ENCODE measurements at regions not wholly inside any gene's neighbourhood (a gene's known extent, or its start where the extent isn't known, plus 50 kb on each side); places are given as distances from the start of the nearest gene placed in this dataset.

- no peak for DNase-seq (ENCODE audit: low read depth, low spot score)
These were observed 107.1 kb upstream of the TSHZ2 start for GRCh38 chr20:52864916-52865605.

DNA sequence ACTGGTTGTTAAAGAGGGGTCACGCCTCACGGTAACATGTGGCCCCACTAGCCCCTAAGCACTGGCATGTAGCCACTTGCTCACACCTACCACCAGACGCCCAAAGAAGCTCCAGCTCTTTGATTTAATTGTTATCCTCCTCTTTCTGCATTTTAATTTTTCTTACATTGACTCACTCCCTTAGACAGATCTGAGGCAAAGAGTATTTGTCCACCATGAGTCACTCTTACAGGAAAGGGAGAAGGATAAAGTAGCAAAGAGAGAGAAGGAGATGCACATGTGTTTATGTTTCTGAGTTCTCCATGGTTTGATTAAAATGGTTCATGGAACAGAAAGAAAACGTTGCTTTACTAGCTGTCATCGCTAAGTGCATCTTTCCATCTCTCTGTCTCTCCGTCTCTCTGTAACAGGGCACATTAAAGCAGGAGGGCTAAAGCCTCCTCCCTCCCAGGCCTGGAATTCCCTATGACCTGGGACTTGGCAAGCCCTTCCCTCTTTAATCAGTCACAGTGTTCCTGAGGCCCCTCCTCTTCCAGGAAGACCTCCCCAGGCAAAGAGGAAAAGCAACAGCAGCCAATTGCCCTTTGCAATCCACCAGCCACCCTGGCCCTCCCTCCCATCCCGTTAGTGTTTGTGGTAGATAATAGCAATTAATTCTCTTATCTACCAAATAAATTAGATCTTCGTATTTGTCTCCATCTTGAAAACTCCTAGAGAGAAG, 112.8 kb upstream of the TSHZ2 start:
- no peak for DNase-seq (ENCODE audit: low read depth, low spot score)

GRCh38 chr20:52852714-52853113, 119.4 kb upstream of the TSHZ2 start:
- no peak for DNase-seq (ENCODE audit: low read depth, low spot score)

DNA sequence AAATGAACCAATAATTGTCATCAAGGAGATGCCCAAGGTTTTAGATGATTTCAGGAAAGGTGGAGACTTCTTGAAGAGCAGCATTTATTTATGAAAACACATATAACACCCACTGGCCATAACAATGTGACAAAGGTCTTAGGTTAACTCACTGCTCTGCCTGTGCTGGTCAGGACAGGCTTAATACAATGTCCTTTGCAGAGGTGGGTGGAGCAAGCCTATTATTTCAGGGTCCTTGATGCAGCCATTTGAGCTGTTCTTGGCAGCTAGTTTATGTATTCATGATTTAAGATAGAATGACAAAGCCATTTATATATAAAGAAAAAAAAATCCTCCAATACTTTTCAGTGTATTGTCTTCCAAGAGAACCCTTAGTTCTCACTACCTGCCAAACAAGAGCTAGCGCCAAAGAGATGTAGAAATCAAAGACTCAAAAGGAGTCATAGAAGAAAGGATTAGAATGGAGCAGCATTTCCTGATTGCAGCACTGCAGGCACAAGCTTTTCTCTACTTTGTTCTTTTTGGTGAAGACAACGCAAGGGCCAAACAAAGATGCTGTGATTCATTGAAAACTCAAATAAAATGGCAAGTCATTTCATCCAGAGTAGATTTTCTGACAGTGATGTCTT, 124.3 kb upstream of the TSHZ2 start:
- no peak for DNase-seq (ENCODE audit: low read depth, low spot score)

DNA sequence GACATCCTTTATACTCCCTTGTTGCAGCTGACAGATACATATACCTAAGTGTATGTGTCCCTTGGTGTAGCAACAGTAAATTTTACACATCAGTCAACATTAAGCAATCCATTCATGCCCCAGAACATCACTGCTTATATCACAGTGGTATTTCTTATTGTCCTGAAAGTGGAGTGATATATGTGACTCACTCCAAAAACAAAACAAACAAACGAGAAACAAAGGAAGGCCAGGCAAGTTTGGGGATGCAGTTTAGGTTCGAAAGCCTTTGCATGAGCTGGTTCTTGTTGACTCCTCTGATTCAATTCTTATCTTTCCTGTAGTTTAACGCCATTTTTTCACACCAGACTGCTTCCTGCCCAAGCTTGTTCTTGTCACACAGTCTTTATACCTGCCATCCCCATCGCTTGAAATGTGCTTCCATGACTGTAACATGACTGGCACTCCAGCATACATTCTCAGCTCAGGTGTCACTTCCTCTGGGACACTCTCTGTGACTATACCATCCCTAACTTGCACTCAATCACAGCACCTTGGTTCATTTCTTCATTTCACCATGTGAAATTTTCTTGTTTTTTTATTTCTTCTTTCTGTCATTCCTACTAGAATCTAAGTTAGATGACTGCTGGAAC, 125.0 kb upstream of the TSHZ2 start:
- no peak for DNase-seq (ENCODE audit: low read depth, low spot score)

DNA sequence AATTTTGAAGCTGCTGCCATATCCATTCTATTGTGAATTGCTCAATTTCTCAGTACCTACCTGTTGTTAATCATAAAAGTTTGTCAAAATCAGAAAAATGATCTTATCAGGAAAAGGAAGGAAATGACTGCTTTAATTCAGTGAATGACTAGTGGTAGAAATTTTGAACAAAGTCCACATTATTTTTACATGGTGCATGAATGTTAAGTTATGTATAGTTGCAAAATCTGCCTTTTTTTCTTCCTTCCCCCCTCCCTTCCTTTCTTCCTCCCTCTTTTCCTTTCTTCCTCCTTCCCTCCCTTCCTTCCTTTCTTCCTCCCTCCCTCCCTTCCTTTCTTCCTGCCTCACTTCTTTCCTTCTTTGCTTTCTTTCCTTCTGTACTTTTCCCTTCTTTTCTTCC, 127.1 kb upstream of the TSHZ2 start:
- DNase-seq (ENCODE audit: low read depth, low spot score): no peak

GRCh38 chr20:52843425-52843824, 128.7 kb upstream of the TSHZ2 start:
- no peak for DNase-seq (ENCODE audit: low read depth, low spot score)

- no peak for DNase-seq (ENCODE audit: low read depth, low spot score)
These were observed 131.2 kb upstream of the TSHZ2 start for GRCh38 chr20:52841003-52841402.

DNA sequence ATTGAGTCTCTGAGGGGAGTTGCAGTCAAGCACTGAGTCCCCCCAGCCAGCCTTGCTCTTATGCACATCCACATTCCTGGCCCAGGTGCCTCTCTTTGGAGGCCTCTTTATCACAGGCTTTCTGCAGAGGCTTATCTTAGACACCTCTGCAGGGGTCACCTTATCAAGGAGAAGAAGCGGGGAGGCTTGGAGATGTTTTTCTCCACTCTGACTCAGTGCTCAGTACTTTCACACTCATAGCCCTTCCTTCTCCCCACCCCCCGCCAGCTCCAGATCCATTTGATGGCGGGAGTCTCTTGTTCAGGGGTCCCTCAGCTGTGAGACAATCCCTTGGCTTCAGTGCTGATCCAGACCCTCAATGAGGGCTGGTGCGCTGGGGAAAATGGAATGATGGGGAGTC, 132.1 kb upstream of the TSHZ2 start:
- no peak for DNase-seq (ENCODE audit: low read depth, low spot score)

GRCh38 chr20:52838510-52839241, 133.5 kb upstream of the TSHZ2 start:
- no peak for DNase-seq (ENCODE audit: low read depth, low spot score)

DNA sequence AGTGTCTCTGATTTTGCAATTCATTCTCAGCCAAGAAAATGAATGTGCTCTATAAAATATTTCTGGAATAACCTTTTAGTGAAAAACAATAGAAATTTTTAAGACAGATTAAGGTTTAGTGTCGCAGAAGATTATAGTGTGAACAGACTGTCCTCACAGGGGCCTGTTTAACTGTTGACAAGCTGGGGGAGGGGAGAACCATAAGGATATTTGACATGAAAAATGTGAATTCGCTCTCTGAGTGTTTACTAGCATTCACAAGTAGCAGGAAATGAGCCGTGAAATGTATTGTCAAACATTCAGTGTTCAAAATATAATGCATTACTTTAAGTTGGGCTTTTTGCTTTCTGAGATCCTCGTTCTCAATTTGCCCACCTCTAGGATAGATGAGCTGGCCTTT, 134.8 kb upstream of the TSHZ2 start:
- DNase-seq (ENCODE audit: low read depth, low spot score): no peak

GRCh38 chr20:52833901-52834300, 138.3 kb upstream of the TSHZ2 start:
- DNase-seq (ENCODE audit: low read depth, low spot score): no peak

GRCh38 chr20:52832151-52832774, 139.9 kb upstream of the TSHZ2 start:
- DNase-seq (ENCODE audit: low read depth, low spot score): no peak

- no peak for DNase-seq (ENCODE audit: low read depth, low spot score)
These were observed 141.6 kb upstream of the TSHZ2 start for GRCh38 chr20:52830598-52830997.

DNA sequence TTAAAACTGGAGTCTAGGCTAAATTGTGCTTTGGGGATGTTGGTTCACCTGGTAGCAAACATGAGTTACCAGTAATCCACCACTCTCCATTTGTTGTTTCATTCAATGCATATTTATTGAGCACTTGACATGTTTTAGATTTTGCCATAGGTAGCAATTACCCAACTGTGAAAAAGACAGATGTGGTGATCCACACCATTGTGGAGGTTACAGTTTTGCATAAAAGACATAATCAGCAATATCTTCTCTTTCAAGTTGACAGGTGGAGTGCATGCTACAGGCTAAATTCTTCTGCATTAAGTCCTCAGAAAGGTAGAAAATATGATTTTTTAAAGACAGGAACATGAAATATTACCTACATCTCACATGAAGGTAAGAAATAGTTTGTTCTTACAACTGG, 143.0 kb upstream of the TSHZ2 start:
- DNase-seq (ENCODE audit: low read depth, low spot score): no peak

GRCh38 chr20:52828199-52828598, 144.0 kb upstream of the TSHZ2 start:
- DNase-seq (ENCODE audit: low read depth, low spot score): no peak

DNA sequence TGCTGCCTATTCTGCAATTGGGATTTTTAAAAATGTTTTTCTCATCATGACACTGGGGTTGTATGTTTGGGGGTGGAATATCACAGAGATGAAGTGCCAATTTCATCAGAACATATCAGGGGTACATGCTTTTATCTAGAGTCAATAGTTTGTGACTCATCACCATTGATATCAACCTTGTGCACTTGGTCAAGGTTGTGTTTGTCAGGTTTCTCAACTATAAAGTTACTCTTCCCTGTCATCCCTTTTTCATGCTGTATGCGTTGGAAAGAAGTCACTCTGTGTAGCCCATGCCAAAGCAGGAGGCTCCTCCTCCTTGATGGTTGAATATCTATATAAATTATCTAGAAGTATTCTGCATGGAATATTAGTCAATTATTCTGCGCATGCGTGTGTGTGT, 145.4 kb upstream of the TSHZ2 start:
- no peak for DNase-seq (ENCODE audit: low read depth, low spot score)

GRCh38 chr20:52826321-52826720, 145.8 kb upstream of the TSHZ2 start:
- no peak for DNase-seq (ENCODE audit: low read depth, low spot score)

DNA sequence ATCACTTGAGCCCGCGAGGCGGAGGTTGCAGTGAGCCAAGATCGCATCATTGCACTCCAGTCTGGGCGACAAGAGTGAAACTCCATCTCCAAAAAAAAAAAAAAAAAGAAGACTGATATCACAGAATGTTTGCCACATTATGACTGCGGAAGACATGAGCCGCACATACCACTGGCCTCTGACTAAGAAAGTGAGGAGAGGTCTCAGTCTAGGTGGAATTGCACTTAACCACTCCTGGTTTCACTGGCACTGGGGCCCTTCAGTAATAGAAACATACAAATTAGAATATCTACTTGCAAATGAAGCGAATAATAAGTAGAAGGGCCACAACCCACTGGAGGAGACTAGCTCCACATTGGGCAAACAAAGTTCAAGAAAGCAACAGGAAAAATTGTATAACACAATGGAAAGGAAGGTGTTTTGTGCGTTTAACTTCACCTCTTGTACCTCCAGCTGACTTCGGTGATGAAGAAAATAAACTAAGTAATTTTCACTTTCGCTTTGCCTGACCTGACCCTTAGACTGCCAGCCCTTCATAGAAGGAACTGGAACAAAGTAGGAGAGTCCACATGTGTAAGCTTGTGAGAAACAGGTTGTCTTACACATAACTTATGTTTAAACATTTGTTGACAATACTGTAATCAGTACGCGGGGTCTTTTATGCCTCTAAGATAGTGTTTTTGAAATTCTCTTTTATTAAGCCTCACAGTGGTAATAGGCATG, 147.5 kb upstream of the TSHZ2 start:
- DNase-seq (ENCODE audit: low read depth, low spot score): no peak

- DNase-seq (ENCODE audit: low read depth, low spot score): no peak
These were observed 148.9 kb upstream of the TSHZ2 start for GRCh38 chr20:52823303-52823702.

Measured in pulmonary artery endothelial cell (primary cell).